GM12891 (cell line): ENCODE measurements at regions not wholly inside any gene's neighbourhood (a gene's known extent, or its start where the extent isn't known, plus 50 kb on each side); places are given as distances from the start of the nearest gene placed in this dataset.

ENCODE experiments used
- POLR2A ChIP-seq: IDR thresholded peaks from 2 replicates; pipeline ENCODE4 v1.6.1; 2011; ENCODE audit warnings: low read depth, low read length, control low read depth
- POLR2AphosphoS5 ChIP-seq: IDR thresholded peaks from 2 replicates; pipeline ENCODE4 v1.6.1; 2011; ENCODE audit warnings: low read depth, low read length, control low read depth
- TAF1 ChIP-seq: IDR thresholded peaks from 2 replicates; pipeline ENCODE4 v1.6.1; 2011; ENCODE audit warnings: low read depth, low read length, control low read depth

GRCh38 chr2:146869328-146869727, 975.5 kb upstream of the ACVR2A start:
- TF ChIP-seq POLR2A: no peak
- TF ChIP-seq TAF1: no peak
- no peak for TF ChIP-seq POLR2AphosphoS5
